GM19043 (cell line): ENCODE measurements at regions not wholly inside any gene's neighbourhood (a gene's known extent, or its start where the extent isn't known, plus 50 kb on each side); places are given as distances from the start of the nearest gene placed in this dataset.

Source experiments
- ATAC-seq: cut with Tn5 transposase; IDR thresholded peaks from one replicate; pipeline ENCODE4 v1.9.1; 2021; ENCODE audit warnings: low read depth; ENCODE audit not compliant: unreplicated experiment

DNA sequence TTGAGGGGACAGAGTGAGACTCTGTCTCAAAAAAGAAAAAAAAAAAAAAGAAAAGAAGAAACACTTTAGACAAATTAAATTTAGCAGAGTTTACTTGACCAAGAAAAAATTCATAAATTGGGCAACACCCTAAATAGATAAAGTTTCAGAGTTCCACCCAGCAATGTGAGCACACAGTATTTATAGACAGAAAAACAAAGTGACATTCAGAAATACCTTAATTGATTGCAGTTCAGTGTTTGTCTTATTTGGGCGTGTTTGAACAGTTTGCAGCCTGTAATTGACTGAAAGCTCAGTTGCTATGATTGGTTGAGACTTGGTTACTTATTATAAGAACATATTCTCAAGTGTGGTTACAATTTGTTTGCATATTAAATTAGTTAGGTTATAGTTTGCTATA, 603.5 kb upstream of the NEGR1 start:
- no peak for ATAC-seq

DNA sequence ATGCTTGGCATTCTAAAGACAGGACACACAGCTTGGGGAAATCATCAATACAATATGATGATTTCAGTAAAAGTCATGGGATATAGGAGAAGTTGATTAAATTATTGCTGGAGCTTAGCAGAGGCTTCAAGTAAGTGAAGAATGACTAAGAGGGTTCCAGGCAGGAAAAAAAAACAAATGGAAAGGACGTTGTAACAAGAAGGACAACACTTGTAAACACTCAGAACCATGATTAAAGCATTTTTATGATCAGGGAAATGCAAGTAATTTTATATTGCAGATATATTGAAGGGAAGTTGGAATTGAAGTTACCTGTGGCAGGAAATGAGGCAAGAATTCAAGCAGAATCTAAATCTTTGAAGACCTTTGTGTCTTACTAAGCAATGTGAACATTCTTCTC, 602.7 kb upstream of the NEGR1 start:
- no peak for ATAC-seq

- ATAC-seq, result no peak
Observed at GRCh38 chr1:72869873-72870272, 587.5 kb upstream of the NEGR1 start.

- no peak for ATAC-seq
Observed at GRCh38 chr1:72869441-72869840, 587.1 kb upstream of the NEGR1 start.

- ATAC-seq, result no peak
Observed at GRCh38 chr1:72851597-72851996, 569.3 kb upstream of the NEGR1 start.

- ATAC-seq, result no peak
Observed at GRCh38 chr1:72848997-72849396, 566.7 kb upstream of the NEGR1 start.

DNA sequence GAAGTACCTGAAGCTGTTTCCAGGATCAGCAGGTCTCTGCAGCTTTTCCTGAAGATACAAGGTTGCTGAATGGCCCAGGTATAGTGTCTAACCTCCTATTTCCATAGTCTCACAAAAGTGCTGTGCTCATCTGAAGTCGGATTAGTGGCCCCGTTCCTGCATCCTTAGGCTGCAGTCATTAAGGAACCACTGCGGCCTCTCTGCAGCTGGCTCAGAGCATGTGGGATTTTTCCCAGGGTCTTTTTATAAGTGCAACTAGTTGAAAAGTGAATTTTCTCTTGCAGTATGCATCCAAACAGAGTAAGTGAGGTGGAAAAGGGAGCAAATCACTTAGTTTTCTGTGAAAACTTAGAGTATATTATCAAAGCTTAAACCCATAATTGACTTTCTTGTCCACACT, 565.3 kb upstream of the NEGR1 start:
- no peak for ATAC-seq

- no peak for ATAC-seq
Observed at GRCh38 chr1:72846476-72847278, 564.3 kb upstream of the NEGR1 start.

DNA sequence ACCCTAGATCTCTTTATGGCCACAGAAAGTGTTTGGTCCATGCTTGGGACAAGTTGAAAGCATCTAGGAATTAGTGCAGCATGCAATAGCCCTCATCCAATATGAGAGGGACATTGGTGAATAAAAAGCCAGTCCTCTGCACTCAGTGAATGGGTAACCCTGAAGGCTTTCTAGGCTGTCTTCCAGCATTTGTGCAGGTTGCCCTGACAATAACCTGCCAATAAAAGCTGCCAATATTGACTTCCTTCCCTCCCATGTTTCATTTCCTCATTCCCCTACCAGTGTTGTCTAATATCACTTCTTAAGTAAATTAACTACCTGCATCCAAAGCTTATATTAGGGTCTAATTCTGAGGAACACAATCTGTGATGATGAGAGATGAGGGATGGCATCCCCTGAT, 563.6 kb upstream of the NEGR1 start:
- ATAC-seq, result no peak

- ATAC-seq, result no peak
Observed at GRCh38 chr1:72845381-72845780, 563.0 kb upstream of the NEGR1 start.

DNA sequence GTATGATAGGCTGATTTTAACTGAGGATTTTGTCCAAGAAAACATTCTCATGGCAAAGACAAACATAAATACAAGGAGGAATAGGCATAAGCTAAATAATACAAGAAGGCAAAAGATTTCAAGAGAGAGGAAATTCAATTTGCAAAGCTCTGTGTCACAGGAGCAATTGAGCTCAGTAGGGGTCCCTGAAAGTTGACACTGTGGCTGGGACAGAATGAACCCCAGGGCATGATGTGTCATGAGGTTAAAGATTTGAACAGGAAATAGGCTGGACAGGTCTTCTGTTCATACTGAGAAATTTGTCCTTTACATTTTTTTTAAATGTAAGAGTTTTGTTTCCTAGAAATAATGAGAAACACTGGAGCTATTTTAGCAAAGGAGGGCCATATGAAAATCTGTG, 555.4 kb upstream of the NEGR1 start:
- no peak for ATAC-seq

DNA sequence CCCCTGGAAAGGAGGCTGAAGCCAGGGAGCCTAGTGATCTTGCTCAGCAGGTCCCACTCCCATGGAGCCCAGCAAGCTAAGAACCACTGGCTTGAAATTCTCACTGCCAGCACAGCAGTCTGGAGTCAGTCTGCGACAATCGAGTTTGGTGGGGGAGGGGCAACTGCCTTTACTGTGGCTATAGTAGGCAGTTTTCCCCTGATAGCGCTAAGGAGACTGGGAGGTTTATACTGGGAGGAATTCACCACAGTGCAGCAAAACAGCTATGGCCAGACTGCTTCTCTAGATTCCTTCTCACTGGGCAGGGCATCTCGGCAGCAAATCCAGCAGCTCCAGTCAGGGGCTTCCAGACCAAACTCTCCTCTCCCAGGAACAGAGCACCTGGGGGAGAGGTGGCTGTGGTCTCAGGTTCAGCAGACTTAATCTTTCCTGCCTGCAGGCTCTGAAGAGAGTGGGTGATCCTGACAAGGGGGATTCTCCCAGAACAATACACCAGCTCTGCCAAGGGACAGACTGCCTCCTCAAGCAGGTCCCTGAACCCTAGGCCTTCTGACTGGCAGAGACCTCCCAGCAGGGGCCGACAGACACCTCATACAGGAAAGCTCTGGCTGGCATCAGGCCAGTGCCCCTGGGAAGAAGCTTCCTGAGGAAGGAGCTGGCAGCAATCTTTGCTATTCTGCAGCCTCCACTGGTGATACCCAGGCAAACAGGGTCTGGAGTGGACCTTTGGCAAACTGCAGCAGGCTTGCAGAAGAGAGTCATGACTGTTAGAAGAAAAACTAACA, 548.5 kb upstream of the NEGR1 start:
- ATAC-seq, result no peak

GRCh38 chr1:72827278-72827677, 544.9 kb upstream of the NEGR1 start:
- ATAC-seq, result no peak

DNA sequence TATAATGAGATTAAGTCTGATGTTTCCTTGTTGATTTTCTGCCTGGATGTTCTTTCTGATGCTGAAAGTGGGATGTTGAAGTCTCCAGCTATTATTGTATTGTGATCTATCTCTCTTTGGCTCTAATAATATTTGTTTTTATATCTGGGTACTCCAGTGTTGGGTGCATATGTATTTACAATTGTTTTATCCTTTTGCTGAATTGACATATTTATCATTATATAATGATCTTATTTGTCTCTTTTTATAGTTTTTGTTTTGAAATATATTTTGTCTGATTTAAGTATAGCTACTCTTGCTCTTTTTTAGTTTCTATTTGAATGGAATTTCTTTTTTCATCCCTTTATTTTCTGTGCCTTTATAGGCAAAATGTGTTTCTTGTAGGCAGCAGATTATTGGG, 522.2 kb upstream of the NEGR1 start:
- ATAC-seq, result no peak

DNA sequence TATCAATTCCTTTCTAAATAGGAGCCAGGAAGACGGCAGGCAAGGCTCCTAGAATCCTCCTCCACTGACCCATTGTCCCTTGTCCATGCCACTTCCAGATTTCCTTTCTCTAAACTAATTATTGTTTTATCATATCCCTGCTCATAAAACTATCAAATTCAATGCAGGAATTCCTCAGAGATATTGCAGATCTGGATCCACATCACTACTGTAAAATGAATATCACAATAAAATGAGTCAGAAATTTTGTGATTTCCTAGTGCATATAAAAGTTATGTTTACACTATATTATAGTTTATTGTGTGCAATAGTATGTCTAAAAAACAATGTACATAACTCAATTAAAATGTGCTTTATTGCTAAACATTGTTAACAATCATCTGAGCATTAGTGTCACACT, 498.7 kb upstream of the NEGR1 start:
- ATAC-seq, result no peak

DNA sequence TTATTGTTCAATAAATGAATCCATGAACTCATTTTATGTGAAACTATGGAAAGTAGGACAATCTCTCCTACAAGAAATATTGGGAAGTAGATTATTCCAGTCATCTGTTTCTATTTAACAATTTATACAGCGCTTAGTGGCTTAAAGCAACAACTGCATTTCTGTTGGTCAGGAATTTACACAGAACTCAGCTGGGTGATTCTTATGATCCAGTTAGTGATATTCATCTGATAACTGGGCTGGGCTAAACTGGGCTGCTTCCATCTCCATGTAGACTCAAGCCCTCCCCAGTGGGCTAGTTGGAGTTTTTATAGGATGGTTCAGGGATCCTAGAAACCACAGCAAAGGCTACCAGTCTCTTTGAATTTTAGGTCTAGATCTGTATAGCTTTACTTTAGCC, 497.9 kb upstream of the NEGR1 start:
- no peak for ATAC-seq

DNA sequence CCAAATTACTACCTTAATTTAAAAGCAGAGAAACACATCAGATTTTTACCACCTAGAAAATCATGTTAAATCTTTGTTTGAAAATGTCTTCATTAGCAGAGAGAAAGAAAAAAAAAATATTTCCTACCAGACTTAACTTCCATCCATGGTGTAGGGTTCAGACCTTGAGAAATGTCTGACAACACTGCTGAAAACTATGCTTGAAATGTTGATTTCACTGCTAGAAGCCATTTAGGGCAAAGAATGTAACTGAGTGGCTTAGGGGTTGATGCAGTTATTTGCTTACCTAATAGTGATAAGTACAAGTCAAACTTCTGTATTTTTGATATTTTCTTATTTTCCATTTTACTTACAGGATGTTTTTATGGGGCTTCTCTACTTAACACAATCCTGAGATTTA, 495.6 kb upstream of the NEGR1 start:
- no peak for ATAC-seq

DNA sequence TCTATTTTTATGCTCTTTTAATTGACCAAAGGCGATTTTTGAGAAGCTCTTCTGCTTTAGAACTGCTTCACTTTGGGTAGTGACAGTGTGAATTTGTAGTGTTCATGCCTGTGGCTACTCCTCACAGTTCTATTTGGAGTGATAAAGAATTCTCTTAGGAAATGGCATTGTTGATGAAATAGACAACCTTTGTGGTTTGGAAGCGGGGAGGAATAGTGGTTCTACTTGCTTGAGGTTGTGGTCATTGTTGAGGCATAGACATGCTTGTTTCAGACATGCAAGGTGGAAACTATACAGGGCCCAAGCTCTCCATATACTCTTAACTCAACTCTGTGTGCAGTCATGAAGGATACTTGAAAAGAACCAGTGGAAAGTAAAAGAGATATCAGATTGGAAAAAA, 481.1 kb upstream of the NEGR1 start:
- ATAC-seq, result no peak

GRCh38 chr1:72759486-72759885, 477.1 kb upstream of the NEGR1 start:
- no peak for ATAC-seq

DNA sequence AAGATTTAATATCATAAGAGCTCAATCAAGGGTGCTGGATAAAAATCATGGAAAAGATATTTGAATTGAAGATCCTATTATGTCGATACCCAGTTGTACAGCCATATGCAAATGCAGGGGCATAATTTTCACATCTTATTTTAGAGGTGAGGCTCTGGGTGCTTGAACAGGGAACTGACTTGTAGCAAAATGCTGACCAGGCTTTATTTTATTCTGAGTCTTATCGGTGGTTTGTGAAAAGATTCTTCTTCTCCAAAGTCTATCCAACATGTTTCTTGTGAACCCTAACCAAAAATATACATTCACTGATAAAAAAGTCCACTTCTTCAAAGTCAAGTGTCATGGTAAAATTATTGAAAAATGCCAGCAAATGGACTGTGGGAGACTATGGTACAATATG, 475.5 kb upstream of the NEGR1 start:
- no peak for ATAC-seq

- ATAC-seq, result no peak
Observed at GRCh38 chr1:72745413-72745812, 463.1 kb upstream of the NEGR1 start.

DNA sequence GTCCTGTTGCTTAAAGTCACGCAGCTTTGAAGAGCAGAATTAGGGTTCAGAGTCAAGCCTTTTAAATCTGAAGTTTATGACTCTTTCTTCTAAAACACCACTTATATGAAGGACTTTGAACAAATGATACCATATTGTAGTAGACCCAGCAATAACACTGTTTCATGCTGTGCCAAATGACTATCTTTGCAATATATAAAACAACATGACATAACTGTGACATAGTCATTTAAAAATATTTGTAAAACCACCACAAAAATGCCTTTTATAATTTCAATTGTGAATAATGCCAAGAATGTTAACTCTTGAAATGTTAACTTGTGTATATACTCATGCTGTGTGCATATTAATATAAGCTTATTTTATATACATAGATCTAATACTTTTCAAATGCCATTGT, 452.1 kb upstream of the NEGR1 start:
- no peak for ATAC-seq
